ENCODE measurements at regions not wholly inside any gene's neighbourhood (a gene's known extent, or its start where the extent isn't known, plus 50 kb on each side); places are given as distances from the start of the nearest gene placed in this dataset.
A peak's percentile ranks its signal among the peaks of the same experiment; 100 is the strongest.

- no peak for DNase-seq
Observed at GRCh38 chr12:77629141-77629540, 201.6 kb upstream of the NAV3 start.

DNA sequence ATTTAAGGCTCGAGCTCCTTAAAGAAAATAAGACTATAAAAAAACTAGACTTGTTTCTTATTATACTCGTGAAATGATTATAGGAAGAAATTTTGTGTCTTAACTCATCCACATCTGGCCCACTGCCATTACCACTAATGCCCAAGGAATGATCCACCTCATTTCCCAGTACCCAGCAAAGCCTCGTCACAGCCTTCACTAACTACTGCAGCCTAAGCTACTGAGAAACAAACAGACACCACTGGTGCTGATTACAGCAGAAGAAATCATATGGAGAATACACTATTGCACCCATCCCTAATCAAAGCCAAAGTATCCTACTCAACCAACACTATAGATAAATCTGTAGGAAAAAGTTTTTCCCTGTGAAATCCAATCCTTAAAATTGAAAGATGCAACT lies 205.3 kb upstream of the NAV3 start:
- DNase-seq, result peak in 1 of 3 donors; percentile 86

DNA sequence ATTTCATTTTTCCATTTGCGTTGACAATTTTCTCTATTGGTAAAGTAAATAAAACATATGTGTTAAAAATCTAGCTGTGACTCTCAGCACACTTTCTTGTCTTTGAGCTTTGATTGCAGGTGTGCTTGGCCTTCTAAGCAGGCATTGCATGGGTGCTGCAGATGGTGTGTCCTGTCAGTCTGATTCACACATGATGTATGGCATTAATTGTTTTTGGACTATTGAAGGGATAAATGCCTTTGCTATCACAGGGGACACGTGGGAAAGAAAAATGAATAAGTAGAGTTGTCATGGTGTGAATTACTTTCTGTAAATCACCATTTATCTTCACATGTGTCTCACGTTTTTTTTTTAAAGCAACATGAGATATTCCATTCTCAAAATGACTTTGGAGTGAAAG lies 211.3 kb upstream of the NAV3 start:
- no peak for DNase-seq

DNA sequence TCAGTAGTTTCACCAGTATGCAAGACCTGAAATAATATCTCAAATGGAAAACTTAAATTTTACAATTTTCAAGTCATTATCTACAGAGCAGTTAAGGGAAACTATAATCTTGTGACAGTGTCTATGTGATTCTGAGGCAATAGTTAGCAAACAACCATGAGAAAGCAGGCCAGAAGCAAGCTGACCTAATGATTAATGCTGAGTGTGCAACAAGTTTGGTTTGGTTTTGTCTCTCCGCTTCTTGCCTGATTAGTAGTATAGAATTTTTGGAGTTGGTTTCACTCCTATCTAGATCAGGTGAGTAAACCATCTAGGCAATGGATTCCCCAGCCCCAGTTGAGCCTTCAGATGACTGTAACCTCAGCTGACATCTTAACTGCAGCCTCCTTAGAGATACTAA lies 212.9 kb upstream of the NAV3 start:
- DNase-seq, result no peak

DNA sequence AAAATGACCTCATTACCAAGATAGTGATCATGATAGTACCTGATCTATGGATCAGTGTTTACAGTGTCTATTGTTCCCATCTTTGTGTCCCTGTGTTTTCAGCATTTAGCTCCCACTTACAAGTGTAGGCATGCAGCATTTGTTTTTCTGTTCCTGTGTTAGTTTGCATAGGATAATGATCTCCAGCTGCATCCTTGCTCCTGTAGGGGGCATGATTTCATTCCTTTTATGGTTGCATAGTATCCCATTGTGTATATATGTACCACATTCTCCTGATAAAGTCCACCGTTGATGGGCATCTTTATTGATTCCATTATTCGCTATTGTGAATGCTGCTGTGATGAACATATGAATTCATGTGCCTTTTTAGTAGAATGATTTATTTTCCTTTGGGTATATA lies 215.4 kb upstream of the NAV3 start:
- no peak for DNase-seq

DNA sequence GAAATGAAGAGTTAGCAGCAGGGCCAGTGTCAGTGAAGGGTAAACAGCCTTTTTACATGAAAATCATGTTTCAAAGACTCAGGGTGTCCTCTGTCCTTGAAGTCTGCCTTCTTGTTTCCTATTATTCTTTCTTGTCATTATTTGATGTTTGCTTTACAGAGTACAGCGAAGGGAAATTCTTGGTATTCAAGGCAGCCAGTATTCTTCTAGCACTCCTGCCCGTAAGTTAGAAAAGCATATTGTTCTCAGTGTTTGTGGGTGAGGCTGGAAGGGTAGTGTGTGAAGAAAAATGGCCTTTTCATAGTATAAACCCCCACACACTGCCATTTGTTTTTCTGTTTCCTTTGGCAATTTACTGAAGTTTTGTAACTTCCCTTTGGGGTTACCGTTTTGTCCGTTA lies 217.3 kb upstream of the NAV3 start:
- no peak for DNase-seq

- no peak for DNase-seq
Observed at GRCh38 chr12:77610446-77610845, 220.2 kb upstream of the NAV3 start.

GRCh38 chr12:77609016-77609415 lies 221.7 kb upstream of the NAV3 start:
- peak in 1 of 3 donors; percentile 31 for DNase-seq

DNA sequence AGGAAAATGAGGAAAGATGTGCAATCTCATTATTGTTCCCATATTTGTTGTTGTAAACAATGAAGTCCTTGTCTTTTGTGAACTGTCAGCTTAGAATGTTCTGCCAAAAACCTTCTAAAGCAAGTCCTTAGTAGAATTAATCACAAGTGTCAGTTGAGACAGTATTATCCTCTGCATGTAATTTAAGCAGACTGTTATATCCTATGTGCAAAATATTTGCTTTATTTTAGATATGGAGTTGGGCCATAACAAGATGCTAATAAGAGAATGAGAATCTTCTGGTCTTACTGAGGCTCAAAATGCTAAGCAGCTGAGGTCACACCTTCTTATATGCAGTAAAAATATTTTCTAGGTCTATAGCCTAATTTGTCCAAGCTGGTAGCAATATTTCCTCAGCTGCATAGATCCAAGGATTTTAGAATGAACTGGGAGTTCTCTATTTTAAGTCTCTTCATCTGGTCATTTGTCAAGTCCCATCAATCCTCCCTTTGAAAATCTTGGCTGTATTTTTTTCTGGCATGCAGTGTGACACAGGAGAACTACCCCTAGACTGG lies 222.3 kb upstream of the NAV3 start:
- peak; percentile 47 to 77 (median 53) for DNase-seq

GRCh38 chr12:77606348-77606747 lies 224.3 kb upstream of the NAV3 start:
- no peak for DNase-seq

DNA sequence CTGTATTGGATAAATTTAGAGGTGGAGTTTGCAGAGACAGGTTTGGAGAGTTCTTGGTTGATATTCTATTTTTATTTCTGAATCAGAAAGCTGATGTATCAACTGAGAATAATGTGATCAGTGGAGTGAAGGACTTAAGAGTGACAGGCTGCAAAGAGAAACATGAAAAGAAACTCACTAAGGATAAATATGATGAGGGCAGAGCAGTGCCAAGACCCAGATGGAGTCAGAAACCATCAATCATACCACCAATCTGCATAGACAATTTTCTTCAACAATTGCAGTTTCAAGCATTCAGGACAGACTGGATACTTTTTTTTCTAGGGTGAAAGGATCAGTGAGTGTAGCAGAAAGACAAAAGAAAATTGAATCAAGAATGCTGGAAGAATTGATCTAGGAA lies 226.7 kb upstream of the NAV3 start:
- no peak for DNase-seq

DNA sequence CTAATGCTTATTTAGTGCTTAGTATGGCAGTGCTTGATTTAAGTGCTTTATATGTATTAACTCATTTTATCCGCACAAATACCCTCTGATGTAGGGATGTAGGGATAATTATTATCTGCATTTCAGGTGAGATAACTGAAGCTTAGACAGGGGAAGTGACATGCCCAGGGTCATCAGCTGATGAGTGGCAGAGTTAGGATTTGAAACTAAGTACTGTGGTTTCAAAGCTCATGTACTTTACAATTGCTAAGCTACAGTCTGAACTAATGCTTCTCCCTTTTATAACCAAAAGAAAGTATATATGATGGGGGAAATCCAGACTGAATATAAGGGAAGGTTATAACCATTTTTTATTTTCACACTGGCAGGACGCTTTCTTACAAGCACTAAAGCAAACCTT lies 229.6 kb upstream of the NAV3 start:
- DNase-seq, result no peak

DNA sequence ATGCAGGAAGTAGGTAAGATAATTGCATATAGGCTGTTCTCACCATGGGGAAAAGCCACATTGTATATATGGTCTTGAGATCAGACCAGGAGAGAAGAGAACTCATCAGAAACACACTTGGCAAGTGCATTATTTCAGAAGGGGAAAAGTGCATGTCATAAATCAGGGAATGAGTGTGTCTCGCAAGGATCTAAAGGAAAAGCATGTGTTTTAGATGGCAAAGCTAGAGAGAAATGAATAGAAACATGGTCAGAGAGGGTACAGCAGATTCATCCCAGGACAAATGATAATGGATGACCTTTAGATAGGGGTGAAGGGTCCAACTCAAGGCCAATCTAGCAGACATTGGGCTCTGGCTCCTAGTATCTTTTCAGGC lies 230.2 kb upstream of the NAV3 start:
- no peak for DNase-seq

DNA sequence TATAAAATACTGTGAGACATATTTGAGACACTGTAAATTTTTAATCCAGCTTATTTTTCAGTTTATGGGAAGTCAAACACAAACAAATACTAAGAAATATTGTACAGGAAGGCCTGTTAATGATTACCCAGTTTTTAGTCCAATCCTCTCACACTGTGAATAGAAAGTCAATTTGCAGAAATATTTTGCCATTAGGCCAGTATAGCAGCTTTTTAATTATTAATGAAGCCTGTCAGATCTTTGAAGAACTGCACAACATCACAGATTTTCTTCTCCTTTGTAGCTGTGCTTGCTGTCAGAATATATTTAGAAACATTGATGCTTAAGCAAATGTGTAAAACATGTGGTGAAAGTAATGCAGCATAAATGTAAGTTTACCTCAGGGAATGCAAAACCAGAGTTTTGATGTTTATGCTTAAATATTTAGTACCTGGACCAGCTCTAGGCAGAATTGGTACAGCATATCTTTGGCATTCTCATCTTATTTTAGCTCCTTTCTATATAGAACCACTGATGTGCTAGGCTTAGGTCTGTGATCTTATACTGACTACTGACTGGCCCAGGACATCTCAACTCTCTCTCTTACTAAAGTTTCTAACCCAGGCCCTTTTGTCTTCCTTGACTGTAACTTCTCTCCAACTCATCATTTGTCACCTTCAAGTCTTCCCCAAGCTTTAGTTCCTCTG lies 230.8 kb upstream of the NAV3 start:
- DNase-seq, result no peak

- no peak for DNase-seq
Observed at GRCh38 chr12:77594366-77594765, 236.3 kb upstream of the NAV3 start.

DNA sequence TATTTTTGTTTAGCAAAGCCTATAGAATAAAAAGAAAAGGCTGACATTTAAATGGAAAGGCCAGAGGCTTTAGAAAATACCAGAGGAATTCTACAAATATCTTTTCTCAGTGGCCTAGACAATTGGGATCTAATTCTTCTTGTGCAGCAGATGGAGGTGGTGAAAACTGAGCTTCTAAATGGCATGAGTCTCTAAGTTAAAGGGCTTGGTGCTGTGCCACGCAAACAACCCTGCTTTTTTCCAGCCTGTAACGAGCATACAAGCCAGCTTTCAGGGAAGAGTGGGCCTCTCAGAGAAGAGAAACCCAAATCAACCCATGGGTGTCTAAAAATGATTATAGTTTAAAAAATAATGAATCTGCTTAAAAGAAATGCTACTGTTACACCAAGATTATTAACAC lies 237.9 kb upstream of the NAV3 start:
- DNase-seq, result no peak

- DNase-seq, result no peak
Observed at GRCh38 chr12:77591959-77592743, 238.5 kb upstream of the NAV3 start.

DNA sequence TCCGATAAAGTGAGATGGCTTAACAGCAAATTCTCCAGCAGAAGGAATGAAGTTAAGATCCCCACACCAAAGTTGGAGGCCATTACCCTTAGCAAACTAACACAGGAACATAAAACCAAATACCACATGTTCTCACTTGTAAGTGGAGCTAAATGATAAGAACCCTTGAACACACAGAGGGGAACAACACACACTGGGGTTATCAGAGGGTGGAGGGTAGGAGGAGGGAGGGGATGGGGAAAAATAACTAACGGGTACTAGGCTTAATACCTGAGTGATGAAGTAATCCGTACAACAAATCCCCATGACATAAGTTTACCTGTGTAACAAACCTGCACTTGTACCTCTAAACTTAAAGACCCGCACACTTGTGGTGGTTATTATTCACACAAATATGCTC lies 240.4 kb upstream of the NAV3 start:
- DNase-seq, result no peak

- DNase-seq, result no peak
Observed at GRCh38 chr12:77584860-77585259, 245.8 kb upstream of the NAV3 start.

GRCh38 chr12:77578466-77579220 lies 252.1 kb upstream of the NAV3 start:
- peak; percentile 54 to 77 (median 61) for DNase-seq

DNA sequence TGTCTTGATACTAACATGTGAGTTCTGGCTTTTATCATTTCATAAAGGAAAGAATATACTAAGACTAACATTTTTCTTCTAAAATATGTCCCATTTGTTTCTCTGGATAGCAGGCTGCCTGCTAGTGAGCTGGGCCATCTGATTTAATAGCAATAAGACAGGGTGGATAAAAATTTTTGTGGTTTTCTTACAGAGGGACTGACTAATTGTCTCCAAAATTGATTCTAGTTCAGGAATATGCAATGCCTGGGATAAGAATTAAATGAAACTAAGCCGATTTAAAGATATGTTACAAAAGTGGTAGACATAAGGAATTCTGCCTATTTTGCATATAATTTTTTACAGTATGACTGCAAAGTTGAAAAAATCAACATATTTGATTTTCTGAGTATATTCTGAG lies 252.9 kb upstream of the NAV3 start:
- peak in 1 of 3 donors; percentile 23 for DNase-seq

DNA sequence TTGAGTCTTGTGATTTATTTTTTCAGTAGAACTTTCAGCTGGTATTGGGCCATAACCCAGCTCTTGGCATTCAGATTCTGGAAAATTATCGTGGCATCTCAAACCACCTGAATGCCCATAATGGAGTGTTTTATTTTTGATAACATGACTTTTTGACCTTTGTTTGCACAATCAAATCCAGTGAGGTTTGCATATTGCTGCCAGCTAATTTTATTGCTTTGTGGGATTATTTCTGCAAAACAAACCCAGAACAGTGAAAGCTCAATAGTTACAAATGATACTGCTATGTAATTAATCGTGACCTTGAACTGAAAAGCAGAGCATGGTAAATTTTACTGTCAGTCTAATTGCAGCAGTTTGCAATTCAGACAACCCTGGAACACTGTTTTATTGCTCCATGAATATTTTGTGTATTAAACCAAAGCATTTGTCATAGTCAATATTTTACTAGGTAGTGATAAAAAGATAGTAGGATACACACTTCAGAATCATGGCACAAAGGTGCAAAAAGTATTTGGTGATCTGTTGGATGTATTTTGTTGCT lies 255.2 kb upstream of the NAV3 start:
- DNase-seq, result no peak
